ENCODE measurements at regions not wholly inside any gene's neighbourhood (a gene's known extent, or its start where the extent isn't known, plus 50 kb on each side); places are given as distances from the start of the nearest gene placed in this dataset.

DNA sequence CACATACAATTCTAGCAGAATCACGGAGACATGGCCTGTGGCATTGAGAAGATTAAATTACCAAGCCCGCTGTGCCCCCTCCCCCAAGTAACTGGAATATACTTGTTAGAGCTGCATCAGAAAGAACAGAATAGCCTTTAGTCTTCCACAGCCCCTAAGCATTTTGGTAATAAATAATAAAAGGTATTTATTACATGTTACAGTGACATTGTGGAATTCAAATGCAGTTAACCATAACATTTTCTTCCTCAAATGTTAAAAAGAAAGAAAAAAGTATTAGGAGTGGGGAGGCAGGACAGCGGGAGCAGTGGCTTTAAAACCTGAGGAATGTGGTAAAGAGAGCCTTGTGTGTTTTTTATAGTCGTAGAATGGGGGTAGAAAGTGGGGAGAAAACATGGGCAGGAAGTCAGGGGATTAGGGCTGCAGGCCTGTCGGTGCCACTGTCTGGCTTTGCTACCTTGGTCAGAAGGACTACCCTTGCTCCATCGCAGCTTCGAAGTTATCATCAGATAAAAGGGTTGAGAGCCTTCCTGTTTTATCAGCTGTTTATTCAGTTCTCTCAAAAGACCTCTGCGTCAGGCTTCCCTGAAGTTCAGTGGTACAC, 255.9 kb downstream of the MSRB3 start:
- TF ChIP-seq POLR2AphosphoS5 (IDR thresholded peaks at IDR 0.05; ENCODE audit: low read depth) (no peak), SPI1 (IDR thresholded peaks at IDR 0.05; ENCODE audit: borderline replicate concordance, low read depth) (no peak), GABPA (IDR thresholded peaks at IDR 0.05; ENCODE audit: low read depth) (no peak)
- TF ChIP-seq, protein P1, sequence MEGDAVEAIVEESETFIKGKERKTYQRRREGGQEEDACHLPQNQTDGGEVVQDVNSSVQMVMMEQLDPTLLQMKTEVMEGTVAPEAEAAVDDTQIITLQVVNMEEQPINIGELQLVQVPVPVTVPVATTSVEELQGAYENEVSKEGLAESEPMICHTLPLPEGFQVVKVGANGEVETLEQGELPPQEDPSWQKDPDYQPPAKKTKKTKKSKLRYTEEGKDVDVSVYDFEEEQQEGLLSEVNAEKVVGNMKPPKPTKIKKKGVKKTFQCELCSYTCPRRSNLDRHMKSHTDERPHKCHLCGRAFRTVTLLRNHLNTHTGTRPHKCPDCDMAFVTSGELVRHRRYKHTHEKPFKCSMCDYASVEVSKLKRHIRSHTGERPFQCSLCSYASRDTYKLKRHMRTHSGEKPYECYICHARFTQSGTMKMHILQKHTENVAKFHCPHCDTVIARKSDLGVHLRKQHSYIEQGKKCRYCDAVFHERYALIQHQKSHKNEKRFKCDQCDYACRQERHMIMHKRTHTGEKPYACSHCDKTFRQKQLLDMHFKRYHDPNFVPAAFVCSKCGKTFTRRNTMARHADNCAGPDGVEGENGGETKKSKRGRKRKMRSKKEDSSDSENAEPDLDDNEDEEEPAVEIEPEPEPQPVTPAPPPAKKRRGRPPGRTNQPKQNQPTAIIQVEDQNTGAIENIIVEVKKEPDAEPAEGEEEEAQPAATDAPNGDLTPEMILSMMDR (IDR thresholded peaks at IDR 0.05; ENCODE audit: insufficient read depth, low read length) = no peak
- TF ChIP-seq, protein P2, sequence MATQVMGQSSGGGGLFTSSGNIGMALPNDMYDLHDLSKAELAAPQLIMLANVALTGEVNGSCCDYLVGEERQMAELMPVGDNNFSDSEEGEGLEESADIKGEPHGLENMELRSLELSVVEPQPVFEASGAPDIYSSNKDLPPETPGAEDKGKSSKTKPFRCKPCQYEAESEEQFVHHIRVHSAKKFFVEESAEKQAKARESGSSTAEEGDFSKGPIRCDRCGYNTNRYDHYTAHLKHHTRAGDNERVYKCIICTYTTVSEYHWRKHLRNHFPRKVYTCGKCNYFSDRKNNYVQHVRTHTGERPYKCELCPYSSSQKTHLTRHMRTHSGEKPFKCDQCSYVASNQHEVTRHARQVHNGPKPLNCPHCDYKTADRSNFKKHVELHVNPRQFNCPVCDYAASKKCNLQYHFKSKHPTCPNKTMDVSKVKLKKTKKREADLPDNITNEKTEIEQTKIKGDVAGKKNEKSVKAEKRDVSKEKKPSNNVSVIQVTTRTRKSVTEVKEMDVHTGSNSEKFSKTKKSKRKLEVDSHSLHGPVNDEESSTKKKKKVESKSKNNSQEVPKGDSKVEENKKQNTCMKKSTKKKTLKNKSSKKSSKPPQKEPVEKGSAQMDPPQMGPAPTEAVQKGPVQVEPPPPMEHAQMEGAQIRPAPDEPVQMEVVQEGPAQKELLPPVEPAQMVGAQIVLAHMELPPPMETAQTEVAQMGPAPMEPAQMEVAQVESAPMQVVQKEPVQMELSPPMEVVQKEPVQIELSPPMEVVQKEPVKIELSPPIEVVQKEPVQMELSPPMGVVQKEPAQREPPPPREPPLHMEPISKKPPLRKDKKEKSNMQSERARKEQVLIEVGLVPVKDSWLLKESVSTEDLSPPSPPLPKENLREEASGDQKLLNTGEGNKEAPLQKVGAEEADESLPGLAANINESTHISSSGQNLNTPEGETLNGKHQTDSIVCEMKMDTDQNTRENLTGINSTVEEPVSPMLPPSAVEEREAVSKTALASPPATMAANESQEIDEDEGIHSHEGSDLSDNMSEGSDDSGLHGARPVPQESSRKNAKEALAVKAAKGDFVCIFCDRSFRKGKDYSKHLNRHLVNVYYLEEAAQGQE (IDR thresholded peaks at IDR 0.05; ENCODE audit: insufficient replicate concordance, low read depth) = no peak

All from HL-60 (cell line).